ENCODE measurements at regions not wholly inside any gene's neighbourhood (a gene's known extent, or its start where the extent isn't known, plus 50 kb on each side); places are given as distances from the start of the nearest gene placed in this dataset.

- H4K20me1 ChIP-seq (ENCODE audit: insufficient read depth), result no peaks in the 10 kb centered on the region
- 29% methylated on average over 2 of the region's 2 CpGs for WGBS (ENCODE audit: low lambda C conversion rate)
- no peak overlapping the region for H3K4me2 ChIP-seq
- DNase-seq, result no peak
- H3K27me3 ChIP-seq (ENCODE audit: insufficient read depth), result no peaks in the 10 kb centered on the region
- CTCF ChIA-PET, result no interaction called here
- no peak overlapping the region for H3K27ac ChIP-seq (ENCODE audit: low read depth in 2 of 2, low read length in 1 of 2)
- TF ChIP-seq JUND (IDR thresholded peaks at IDR 0.05) (no peak), USF1 (IDR thresholded peaks at IDR 0.05; ENCODE audit: borderline replicate concordance, low read depth) (no peak), NFIC (IDR thresholded peaks at IDR 0.05; ENCODE audit: borderline replicate concordance) (no peak), EZH2phosphoT487 (IDR thresholded peaks at IDR 0.05; ENCODE audit: borderline replicate concordance, low read depth) (no peak), TEAD4 (IDR thresholded peaks at IDR 0.05; ENCODE audit: borderline replicate concordance, insufficient read depth) (no peak), IRF3 (IDR thresholded peaks at IDR 0.05; ENCODE audit: low read depth, low read length) (no peak)
- H2AFZ ChIP-seq (ENCODE audit: low read depth), result no peak overlapping the region
- H3K4me3 ChIP-seq (ENCODE audit: low read depth in 2 of 2, low read length in 1 of 2), result no peak overlapping the region
- POLR2A ChIA-PET, result no interaction called here
- H3K36me3 ChIP-seq (replicated peaks in 1 of 2; ENCODE audit: control insufficient read depth in 1 of 2, insufficient read depth in 2 of 2, low read length in 1 of 2), result no peaks in the 10 kb centered on the region
- no peaks in the 10 kb centered on the region for H3K4me1 ChIP-seq (ENCODE audit: control insufficient read depth in 1 of 2, insufficient read depth in 2 of 2, low read depth in 1 of 2, low read length in 1 of 2)
- H3K9ac ChIP-seq, result no peak overlapping the region
- no peaks in the 10 kb centered on the region for H3K9me3 ChIP-seq
- no peaks in the 10 kb centered on the region for H3K79me2 ChIP-seq (ENCODE audit: insufficient read depth)
- H3F3A ChIP-seq (replicated peaks; ENCODE audit: insufficient read depth), result no peaks in the 10 kb centered on the region
- no peaks in the 10 kb centered on the region for H3K9me2 ChIP-seq
Measured at GRCh38 chrX:116238567-116239255, 68.2 kb downstream of the AGTR2 start.

- H3K9ac ChIP-seq, result no peak overlapping the region
- no peak overlapping the region for H2AFZ ChIP-seq (ENCODE audit: low read depth)
- TF ChIP-seq MEF2A (IDR thresholded peaks at IDR 0.05; ENCODE audit: borderline replicate concordance, low read depth) (no peak), RCOR1 (IDR thresholded peaks at IDR 0.05; ENCODE audit: low read length) (no peak), IRF3 (IDR thresholded peaks at IDR 0.05; ENCODE audit: low read depth, low read length) (no peak), GATA2 (CRISPR knock-in tag; IDR thresholded peaks at IDR 0.05) (no peak), FOSL2 (IDR thresholded peaks at IDR 0.05; ENCODE audit: borderline replicate concordance, low read depth) (no peak), FOXM1 (IDR thresholded peaks at IDR 0.05; ENCODE audit: low read depth) (no peak), TEAD4 (IDR thresholded peaks at IDR 0.05; ENCODE audit: borderline replicate concordance, insufficient read depth) (no peak), RFX5 (IDR thresholded peaks at IDR 0.05; ENCODE audit: low read length) (no peak), EZH2phosphoT487 (IDR thresholded peaks at IDR 0.05; ENCODE audit: borderline replicate concordance, low read depth) (no peak), TCF12 (IDR thresholded peaks at IDR 0.05) (no peak), REST (IDR thresholded peaks at IDR 0.05; ENCODE audit: low read depth, low read length) (no peak)
- no peak for DNase-seq
- no peaks in the 10 kb centered on the region for H3K4me1 ChIP-seq (ENCODE audit: control insufficient read depth in 1 of 2, insufficient read depth in 2 of 2, low read depth in 1 of 2, low read length in 1 of 2)
- no peaks in the 10 kb centered on the region for H3K9me2 ChIP-seq
- ChIA-PET POLR2A (no interaction called here), CTCF (no interaction called here)
- no peaks in the 10 kb centered on the region for H3K79me2 ChIP-seq (ENCODE audit: insufficient read depth)
- H3K4me3 ChIP-seq (ENCODE audit: low read depth in 2 of 2, low read length in 1 of 2), result no peak overlapping the region; a peak in 1 of 4 replicates
- H3K27ac ChIP-seq (ENCODE audit: low read depth in 2 of 2, low read length in 1 of 2), result no peak overlapping the region
- no peaks in the 10 kb centered on the region for H3K36me3 ChIP-seq (replicated peaks in 1 of 2; ENCODE audit: control insufficient read depth in 1 of 2, insufficient read depth in 2 of 2, low read length in 1 of 2)
- H3K27me3 ChIP-seq (ENCODE audit: insufficient read depth), result no peaks in the 10 kb centered on the region
- no peaks in the 10 kb centered on the region for H3K9me3 ChIP-seq
- H4K20me1 ChIP-seq (ENCODE audit: insufficient read depth), result no peaks in the 10 kb centered on the region
- H3F3A ChIP-seq (replicated peaks; ENCODE audit: insufficient read depth), result no peaks in the 10 kb centered on the region
- peak overlapping the region; percentile 24 for H3K4me2 ChIP-seq
- WGBS (ENCODE audit: low lambda C conversion rate), result 21% methylated on average over 8 of the region's 8 CpGs
Measured at GRCh38 chrX:116239944-116240840, 69.6 kb downstream of the AGTR2 start.

Data from SK-N-SH (cell line).